BJ (cell line): ENCODE measurements at regions not wholly inside any gene's neighbourhood (a gene's known extent, or its start where the extent isn't known, plus 50 kb on each side); places are given as distances from the start of the nearest gene placed in this dataset.
"Not testable (repeated sequence)": the region's sequence is repeated elsewhere in the genome, so short reads cannot be mapped to it uniquely, and the experiment has no call there.

ENCODE experiments used
- CTCF ChIA-PET: fragments of 350-600 bp; formaldehyde crosslinking; extraction: SDS; loops from one replicate; lab custom pipeline; 2021; ENCODE audit warnings: antibody characterized with exemption, inconsistent platforms; lab: Yijun Ruan, JAX
- POLR2A ChIA-PET: fragments of 300-600 bp; sonication (Branson Sonifier 250); formaldehyde crosslinking; extraction: SDS; loops from one replicate; lab custom pipeline; 2021; ENCODE audit warnings: antibody characterized with exemption; lab: Charles Lee
- DNase-seq: peaks from one replicate; pipeline ENCODE4 v3.0.0-alpha.2; 2011; ENCODE audit warnings: low read depth
- H3K27me3 ChIP-seq: 2 replicates; pipeline ENCODE4 v1.6.0; 2011; ENCODE audit warnings: low read length; ENCODE audit not compliant: control insufficient read depth, insufficient read depth
- H3K36me3 ChIP-seq: 2 replicates; pipeline ENCODE4 v1.5.1; 2011; ENCODE audit warnings: low read length; ENCODE audit not compliant: control insufficient read depth, insufficient read depth
- H3K4me3 ChIP-seq: 2 replicates; pipeline ENCODE4 v1.5.1; 2011; ENCODE audit warnings: low read depth, mild to moderate bottlenecking, control low read depth, low read length
- TF ChIP-seq, protein P1 (sequence below): IDR thresholded peaks from 2 replicates; pipeline ENCODE4 v1.5.1; 2011; ENCODE audit warnings: low read depth, mild to moderate bottlenecking, control low read depth, inconsistent platforms, low read length, moderate library complexity; ENCODE audit not compliant: insufficient read depth

DNA sequence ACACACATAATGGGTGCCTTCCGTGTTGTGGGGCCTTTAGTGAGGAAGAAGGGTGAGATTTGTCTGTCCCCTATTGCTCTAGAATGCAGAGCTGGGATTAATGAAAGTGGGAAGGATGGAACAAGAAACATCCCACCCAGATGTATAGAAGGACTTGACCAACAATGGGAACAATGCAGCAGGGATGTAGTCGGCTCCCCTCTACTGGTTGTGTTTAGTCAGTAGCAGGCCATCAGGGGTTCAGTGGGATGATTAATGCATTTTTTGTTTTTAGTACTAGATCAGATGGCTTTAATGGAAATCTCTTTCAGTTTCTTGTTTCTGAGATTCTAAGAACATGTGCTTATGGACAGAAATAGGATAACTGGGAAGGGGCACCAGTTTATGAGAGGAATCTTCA lies 156.0 kb upstream of the ROPN1 start:
- H3K27me3 ChIP-seq, result no peaks in the 10 kb centered on the region
- H3K36me3 ChIP-seq, result no peaks in the 10 kb centered on the region
- no peak overlapping the region for H3K4me3 ChIP-seq
- CTCF ChIA-PET, result interaction anchor here (0.9 kb wide), 1 partner anchor 19 kb away, joined by 3 read pairs; no protein-coding TSS in a partner anchor
- TF ChIP-seq, protein P1, sequence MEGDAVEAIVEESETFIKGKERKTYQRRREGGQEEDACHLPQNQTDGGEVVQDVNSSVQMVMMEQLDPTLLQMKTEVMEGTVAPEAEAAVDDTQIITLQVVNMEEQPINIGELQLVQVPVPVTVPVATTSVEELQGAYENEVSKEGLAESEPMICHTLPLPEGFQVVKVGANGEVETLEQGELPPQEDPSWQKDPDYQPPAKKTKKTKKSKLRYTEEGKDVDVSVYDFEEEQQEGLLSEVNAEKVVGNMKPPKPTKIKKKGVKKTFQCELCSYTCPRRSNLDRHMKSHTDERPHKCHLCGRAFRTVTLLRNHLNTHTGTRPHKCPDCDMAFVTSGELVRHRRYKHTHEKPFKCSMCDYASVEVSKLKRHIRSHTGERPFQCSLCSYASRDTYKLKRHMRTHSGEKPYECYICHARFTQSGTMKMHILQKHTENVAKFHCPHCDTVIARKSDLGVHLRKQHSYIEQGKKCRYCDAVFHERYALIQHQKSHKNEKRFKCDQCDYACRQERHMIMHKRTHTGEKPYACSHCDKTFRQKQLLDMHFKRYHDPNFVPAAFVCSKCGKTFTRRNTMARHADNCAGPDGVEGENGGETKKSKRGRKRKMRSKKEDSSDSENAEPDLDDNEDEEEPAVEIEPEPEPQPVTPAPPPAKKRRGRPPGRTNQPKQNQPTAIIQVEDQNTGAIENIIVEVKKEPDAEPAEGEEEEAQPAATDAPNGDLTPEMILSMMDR, result peak; percentile 25; the same call in 1 of the 2 replicates
- POLR2A ChIA-PET, result no interaction called here
- DNase-seq, result no peak

DNA sequence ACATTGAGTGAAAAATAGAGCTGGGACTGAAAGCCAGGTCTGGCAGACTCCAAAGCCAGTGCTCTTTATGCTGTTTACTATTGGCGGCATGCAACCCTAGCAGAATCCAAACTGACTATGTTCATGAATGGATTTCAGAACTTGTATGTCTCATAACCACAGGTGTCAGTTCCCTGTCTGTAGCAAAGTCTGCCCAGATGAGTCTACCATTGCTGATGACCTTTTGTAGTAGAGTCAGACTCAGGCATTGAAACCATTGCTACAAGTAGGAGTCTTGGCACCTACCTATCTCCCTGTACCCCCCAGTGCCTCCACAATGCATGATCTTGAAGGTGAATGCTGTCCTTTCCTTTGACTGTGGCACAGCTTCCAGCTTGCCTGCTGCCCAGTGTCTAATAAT lies 157.2 kb upstream of the ROPN1 start:
- POLR2A ChIA-PET, result no interaction called here
- CTCF ChIA-PET, result no interaction called here
- TF ChIP-seq, protein P1, result no peak
- Histone ChIP-seq H3K4me3 (no peak overlapping the region), H3K27me3 (no peaks in the 10 kb centered on the region), H3K36me3 (no peaks in the 10 kb centered on the region)
- DNase-seq, result no peak

DNA sequence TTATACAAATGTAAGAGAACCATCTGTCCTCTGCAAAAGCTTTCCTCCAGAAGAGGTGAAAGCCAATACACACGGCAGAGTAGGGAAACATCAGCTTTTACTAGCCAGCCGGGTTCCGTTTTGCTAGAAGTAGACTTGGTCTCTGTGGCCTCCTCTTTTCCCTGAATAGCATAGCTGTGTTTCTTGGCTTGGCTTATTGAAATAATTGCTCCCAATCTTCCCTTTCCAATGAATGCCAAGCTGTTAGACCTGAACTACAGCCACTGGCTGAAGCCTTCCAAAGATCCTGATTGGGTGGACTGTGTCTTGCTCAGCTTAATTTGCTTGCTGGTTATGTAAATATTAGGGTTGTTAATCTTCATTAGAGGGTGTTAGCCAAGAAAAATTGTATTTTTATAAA lies 157.8 kb upstream of the ROPN1 start:
- no peaks in the 10 kb centered on the region for H3K27me3 ChIP-seq
- CTCF ChIA-PET, result no interaction called here
- TF ChIP-seq, protein P1, result no peak
- no peak for DNase-seq
- no peaks in the 10 kb centered on the region for H3K36me3 ChIP-seq
- POLR2A ChIA-PET, result no interaction called here
- no peak overlapping the region for H3K4me3 ChIP-seq

DNA sequence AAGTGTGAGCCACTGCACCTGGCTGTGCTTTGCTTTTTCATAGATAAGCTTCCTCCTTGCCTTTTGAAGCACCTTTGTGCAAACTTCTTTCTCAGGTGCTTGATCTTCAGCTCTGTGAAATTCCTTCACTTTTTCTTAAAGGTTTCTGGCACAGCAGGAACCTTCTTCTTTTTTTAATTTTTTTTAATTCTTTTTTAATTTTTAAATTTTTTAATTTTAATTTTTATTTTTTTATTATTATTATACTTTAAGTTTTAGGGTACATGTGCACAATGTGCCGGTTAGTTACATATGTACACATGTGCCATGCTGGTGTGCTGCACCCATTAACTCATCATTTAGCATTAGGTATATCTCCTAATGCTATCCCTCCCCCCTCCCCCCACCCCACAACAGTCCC lies 161.0 kb upstream of the ROPN1 start:
- H3K27me3 ChIP-seq, POLR2A ChIA-PET, DNase-seq, H3K4me3 ChIP-seq, H3K36me3 ChIP-seq, CTCF ChIA-PET: not testable (repeated sequence)

DNA sequence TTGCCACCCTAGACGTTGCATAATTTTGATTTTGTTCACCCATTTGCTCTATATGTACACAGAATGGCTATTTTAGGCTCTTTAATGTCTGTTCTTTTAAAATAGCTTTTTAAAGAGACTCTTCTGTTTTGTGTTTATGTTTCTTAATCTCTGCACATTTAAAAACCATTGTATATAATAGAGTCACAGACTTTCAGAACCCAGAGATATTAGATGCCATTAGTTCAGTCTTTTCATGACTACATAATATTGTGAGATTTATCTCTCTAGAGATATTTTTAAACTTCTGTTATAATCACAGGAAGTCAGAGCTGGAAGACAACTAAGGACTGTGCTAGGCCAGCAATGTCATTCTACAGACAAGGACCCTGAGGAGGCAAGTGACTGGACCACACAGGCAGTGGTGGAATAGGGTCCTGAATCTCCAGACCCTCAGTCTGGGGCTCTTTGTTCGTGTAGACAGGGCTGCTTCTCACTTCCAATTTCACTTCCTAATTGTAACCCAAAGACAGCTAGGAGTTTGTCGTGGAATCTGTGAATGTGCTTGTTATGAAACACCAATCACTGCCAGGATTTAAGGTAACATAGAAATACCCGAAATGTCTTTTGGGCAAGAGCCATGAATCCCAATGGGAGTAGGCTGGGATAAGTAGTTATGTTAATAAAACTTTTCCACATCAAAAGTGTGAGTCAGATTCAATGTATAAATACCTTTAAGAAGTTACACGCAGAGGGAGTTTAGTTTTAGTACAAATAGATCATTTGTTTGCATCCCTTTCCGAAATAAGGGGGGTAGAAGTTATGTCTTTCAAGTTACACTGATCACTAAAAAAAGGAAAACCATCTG lies 165.2 kb upstream of the ROPN1 start:
- ChIA-PET POLR2A (no interaction called here), CTCF (no interaction called here)
- H3K27me3 ChIP-seq, result peaks cover 3% of the 10 kb centered on the region; the same call in 1 of the 2 replicates
- no peaks in the 10 kb centered on the region for H3K36me3 ChIP-seq
- no peak for DNase-seq
- no peak overlapping the region for H3K4me3 ChIP-seq
- TF ChIP-seq, protein P1, result no peak
